ENCODE measurements at regions not wholly inside any gene's neighbourhood (a gene's known extent, or its start where the extent isn't known, plus 50 kb on each side); places are given as distances from the start of the nearest gene placed in this dataset.

DNA sequence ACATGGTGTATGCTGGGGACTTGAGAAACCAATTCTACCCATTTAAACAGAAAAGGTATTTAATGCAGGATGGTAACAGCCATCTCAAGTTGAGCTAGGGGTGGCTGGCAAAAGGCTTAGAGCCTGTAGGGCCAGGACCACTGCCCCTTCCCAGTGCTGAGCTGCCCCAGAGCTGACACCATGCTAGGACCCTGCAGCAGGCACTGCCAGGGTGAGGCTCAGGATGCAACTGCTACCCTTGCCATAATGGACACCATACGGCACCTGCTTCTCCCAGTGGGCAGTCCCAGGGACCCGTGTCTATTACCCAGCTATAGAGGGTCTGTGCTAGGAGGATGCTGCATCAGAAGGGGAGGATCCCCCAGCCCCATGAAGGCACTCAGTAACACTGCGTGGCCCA is 160.7 kb upstream of the ADCY1 start:
- no peak for TF ChIP-seq CTCF (IDR thresholded peaks at IDR 0.05)
- no peak for TF ChIP-seq POLR2A (IDR thresholded peaks at IDR 0.05)
- TF ChIP-seq POLR2AphosphoS5 (IDR thresholded peaks at IDR 0.05), result no peak
